ENCODE measurements at regions not wholly inside any gene's neighbourhood (a gene's known extent, or its start where the extent isn't known, plus 50 kb on each side); places are given as distances from the start of the nearest gene placed in this dataset.

DNA sequence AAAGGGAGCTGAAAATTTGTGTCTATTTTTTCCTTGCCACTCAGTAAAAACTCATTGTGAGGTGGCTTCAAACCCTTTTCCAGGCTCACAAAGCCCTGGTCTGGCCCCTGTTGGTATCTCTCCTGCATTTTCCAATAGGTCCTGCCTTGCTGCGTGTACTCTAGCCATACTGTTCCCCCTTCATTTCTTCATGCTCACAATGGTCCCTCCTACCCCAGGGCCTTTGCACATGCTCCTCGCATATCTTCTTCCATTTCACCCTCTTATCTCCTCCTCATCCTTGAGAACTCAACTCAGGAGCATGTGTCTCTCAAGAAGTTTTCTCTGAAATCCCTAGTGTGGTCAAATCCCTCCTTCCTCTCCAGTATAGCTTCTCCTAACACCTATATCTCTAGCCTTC is 186.6 kb downstream of the MBOAT1 start:
- Histone ChIP-seq H3K36me3 (no peaks in the 10 kb centered on the region), H3K4me3 (no peak overlapping the region), H3K4me1 (no peaks in the 10 kb centered on the region), H3K27ac (no peak overlapping the region), H3K27me3 (no peaks in the 10 kb centered on the region), H3K9me3 (no peaks in the 10 kb centered on the region)
- intact Hi-C loops (cut with DNase I; ENCODE audit: low total_unique reads): no loop called here
- TF ChIP-seq, protein P1, sequence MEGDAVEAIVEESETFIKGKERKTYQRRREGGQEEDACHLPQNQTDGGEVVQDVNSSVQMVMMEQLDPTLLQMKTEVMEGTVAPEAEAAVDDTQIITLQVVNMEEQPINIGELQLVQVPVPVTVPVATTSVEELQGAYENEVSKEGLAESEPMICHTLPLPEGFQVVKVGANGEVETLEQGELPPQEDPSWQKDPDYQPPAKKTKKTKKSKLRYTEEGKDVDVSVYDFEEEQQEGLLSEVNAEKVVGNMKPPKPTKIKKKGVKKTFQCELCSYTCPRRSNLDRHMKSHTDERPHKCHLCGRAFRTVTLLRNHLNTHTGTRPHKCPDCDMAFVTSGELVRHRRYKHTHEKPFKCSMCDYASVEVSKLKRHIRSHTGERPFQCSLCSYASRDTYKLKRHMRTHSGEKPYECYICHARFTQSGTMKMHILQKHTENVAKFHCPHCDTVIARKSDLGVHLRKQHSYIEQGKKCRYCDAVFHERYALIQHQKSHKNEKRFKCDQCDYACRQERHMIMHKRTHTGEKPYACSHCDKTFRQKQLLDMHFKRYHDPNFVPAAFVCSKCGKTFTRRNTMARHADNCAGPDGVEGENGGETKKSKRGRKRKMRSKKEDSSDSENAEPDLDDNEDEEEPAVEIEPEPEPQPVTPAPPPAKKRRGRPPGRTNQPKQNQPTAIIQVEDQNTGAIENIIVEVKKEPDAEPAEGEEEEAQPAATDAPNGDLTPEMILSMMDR (IDR thresholded peaks at IDR 0.05): no peak
- TF ChIP-seq POLR2A (IDR thresholded peaks at IDR 0.05) (no peak), POLR2AphosphoS5 (IDR thresholded peaks at IDR 0.05) (no peak)
- no peak for DNase-seq (ENCODE audit: low spot score in 2 of 2)

DNA sequence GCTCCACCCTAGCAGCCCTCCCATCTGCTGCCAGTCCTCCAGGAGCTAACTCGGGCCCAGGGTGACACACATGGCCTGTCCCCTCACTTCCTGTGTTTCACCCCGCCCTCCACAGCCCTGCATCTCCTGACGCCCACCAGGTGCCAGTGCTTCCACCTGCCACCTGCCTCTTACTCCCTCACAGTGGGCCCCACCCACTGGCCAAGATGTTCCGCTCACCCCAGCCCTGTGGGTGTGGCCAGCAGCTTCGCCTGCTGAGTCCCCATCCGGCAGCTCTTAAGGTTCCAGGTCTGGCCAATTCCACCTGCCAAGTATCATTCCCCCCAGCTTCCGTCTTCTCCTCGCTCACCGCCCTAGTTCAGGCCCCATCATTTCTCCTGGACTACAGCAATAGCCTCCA is 184.1 kb downstream of the MBOAT1 start:
- TF ChIP-seq, protein P1 (IDR thresholded peaks at IDR 0.05): no peak
- no peak for TF ChIP-seq POLR2A (IDR thresholded peaks at IDR 0.05)
- TF ChIP-seq POLR2AphosphoS5 (IDR thresholded peaks at IDR 0.05): no peak
- H3K9me3 ChIP-seq: no peaks in the 10 kb centered on the region
- DNase-seq (ENCODE audit: low spot score in 2 of 2): no peak
- H3K36me3 ChIP-seq: no peaks in the 10 kb centered on the region
- no peak overlapping the region for H3K4me3 ChIP-seq
- intact Hi-C loops (cut with DNase I; ENCODE audit: low total_unique reads): no loop called here
- no peaks in the 10 kb centered on the region for H3K4me1 ChIP-seq
- H3K27ac ChIP-seq: no peak overlapping the region
- H3K27me3 ChIP-seq: peaks cover 0 to 5% of the 10 kb centered on the region in 2 donors

DNA sequence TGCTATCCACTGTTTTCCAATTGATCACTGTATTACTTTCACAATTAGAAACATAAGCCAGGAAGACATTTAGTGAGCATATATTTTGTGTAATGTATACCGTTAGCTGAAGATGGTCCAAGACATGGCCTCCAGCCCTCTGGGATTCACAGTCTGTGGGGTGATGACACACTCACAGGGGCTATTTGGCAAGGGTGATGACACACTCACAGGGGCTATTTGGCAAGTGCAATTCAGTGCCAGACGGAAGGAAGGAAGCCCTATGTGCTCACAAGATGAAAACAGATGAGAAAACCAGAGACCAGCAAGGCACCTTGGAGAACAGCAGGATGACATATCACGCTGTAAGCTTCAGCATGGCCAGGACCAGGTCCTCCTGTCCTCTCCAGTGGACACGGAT is 183.7 kb downstream of the MBOAT1 start:
- H3K36me3 ChIP-seq: no peaks in the 10 kb centered on the region
- H3K4me1 ChIP-seq: no peaks in the 10 kb centered on the region
- H3K27me3 ChIP-seq: peaks cover 0 to 5% of the 10 kb centered on the region in 2 donors
- intact Hi-C loops (cut with DNase I; ENCODE audit: low total_unique reads): no loop called here
- H3K4me3 ChIP-seq: no peak overlapping the region
- no peaks in the 10 kb centered on the region for H3K9me3 ChIP-seq
- TF ChIP-seq POLR2AphosphoS5 (IDR thresholded peaks at IDR 0.05) (no peak), POLR2A (IDR thresholded peaks at IDR 0.05) (no peak)
- TF ChIP-seq, protein P1 (IDR thresholded peaks at IDR 0.05): no peak
- H3K27ac ChIP-seq: no peak overlapping the region
- DNase-seq (ENCODE audit: low spot score in 2 of 2): no peak

DNA sequence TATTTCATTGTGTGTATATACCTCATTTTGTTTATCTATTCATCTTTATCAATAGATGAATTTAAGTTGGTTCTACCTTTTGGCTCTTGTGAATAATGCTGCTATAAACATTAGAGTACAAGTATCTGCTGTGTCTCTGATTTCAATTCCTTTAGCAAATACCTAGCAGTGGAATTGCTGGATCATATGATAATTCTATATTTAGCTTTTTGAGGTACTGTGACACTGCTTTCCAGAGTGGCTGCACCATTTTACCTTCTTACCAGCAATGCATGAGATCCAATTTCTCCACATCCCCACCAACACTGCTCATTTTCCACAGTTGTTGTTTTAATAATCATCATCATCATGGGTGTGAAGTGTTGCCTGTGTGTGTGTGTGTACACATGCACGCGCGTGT is 182.3 kb downstream of the MBOAT1 start:
- Histone ChIP-seq H3K36me3 (no peaks in the 10 kb centered on the region), H3K9me3 (no peaks in the 10 kb centered on the region), H3K4me3 (no peak overlapping the region), H3K4me1 (no peaks in the 10 kb centered on the region), H3K27me3 (peaks cover 0 to 5% of the 10 kb centered on the region in 2 donors), H3K27ac (no peak overlapping the region)
- intact Hi-C loops (cut with DNase I; ENCODE audit: low total_unique reads): no loop called here
- DNase-seq (ENCODE audit: low spot score in 2 of 2): no peak
- no peak for TF ChIP-seq POLR2AphosphoS5 (IDR thresholded peaks at IDR 0.05)
- TF ChIP-seq, protein P1 (IDR thresholded peaks at IDR 0.05): no peak
- TF ChIP-seq POLR2A (IDR thresholded peaks at IDR 0.05): no peak

DNA sequence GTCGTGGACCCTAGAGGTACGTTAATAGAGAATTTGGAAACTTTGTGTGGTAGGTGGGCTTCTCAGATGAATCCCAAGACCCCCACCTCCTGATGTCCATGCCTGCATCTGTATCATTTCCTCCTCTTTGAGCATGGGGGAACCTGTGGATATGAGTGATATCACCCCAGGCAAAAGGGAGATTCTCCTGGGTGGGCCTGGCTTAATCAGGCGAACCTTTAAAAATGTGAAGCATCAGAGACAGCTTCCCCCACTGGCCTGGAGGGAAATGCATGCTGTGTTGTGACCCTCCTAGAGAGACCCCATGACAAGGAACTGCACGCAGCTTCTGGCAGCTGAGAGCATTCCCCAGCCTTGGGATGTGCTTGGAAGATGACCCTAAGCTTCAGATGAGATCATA is 180.9 kb downstream of the MBOAT1 start:
- TF ChIP-seq POLR2AphosphoS5 (IDR thresholded peaks at IDR 0.05): no peak
- TF ChIP-seq, protein P1 (IDR thresholded peaks at IDR 0.05): no peak
- no peak for TF ChIP-seq POLR2A (IDR thresholded peaks at IDR 0.05)
- H3K27me3 ChIP-seq: peaks cover 0 to 5% of the 10 kb centered on the region in 2 donors
- H3K4me1 ChIP-seq: no peaks in the 10 kb centered on the region
- intact Hi-C loops (cut with DNase I; ENCODE audit: low total_unique reads): no loop called here
- no peak for DNase-seq (ENCODE audit: low spot score in 2 of 2)
- no peak overlapping the region for H3K4me3 ChIP-seq
- H3K9me3 ChIP-seq: no peaks in the 10 kb centered on the region
- H3K36me3 ChIP-seq: no peaks in the 10 kb centered on the region
- no peak overlapping the region for H3K27ac ChIP-seq
